ENCODE measurements at regions not wholly inside any gene's neighbourhood (a gene's known extent, or its start where the extent isn't known, plus 50 kb on each side); places are given as distances from the start of the nearest gene placed in this dataset.

- TF ChIP-seq CTCF (IDR thresholded peaks at IDR 0.05) (no peak), POLR2A (IDR thresholded peaks at IDR 0.05) (no peak)
Observed at GRCh38 chr4:166662266-166662843, 571.9 kb downstream of the SPOCK3 start.

Data from esophagus squamous epithelium (tissue), 4 donors.